ENCODE measurements at regions not wholly inside any gene's neighbourhood (a gene's known extent, or its start where the extent isn't known, plus 50 kb on each side); places are given as distances from the start of the nearest gene placed in this dataset.

- no peak for ATAC-seq (ENCODE audit: insufficient read depth, low read depth)
- Histone ChIP-seq H3K9me3 (ENCODE audit: insufficient read depth, low read length, severe bottlenecking) (no peaks in the 10 kb centered on the region), H3K9ac (ENCODE audit: low read depth, low read length) (no peak overlapping the region), H3K27me3 (ENCODE audit: insufficient read depth, low read length, poor library complexity) (no peaks in the 10 kb centered on the region), H3K4me3 (ENCODE audit: low read depth in 1 of 2, low read length in 2 of 2) (no peak overlapping the region), H2AFZ (ENCODE audit: low read depth, low read length) (no peak overlapping the region), H3K79me2 (ENCODE audit: insufficient read depth, low read length) (no peaks in the 10 kb centered on the region), H3K4me2 (ENCODE audit: insufficient read depth, low read length) (no peak overlapping the region), H3K27ac (ENCODE audit: low read length) (no peak overlapping the region), H3K4me1 (ENCODE audit: insufficient read depth, low read length) (peaks cover 16% of the 10 kb centered on the region), H3K36me3 (ENCODE audit: insufficient read depth, low read length) (no peaks in the 10 kb centered on the region), H4K20me1 (ENCODE audit: insufficient read depth, low read length) (no peaks in the 10 kb centered on the region)
- TF ChIP-seq CTCF (IDR thresholded peaks at IDR 0.05; ENCODE audit: borderline replicate concordance, extremely low read depth, low read length, poor library complexity, severe bottlenecking): no peak
- no peak for TF ChIP-seq EZH2 (IDR thresholded peaks at IDR 0.05; ENCODE audit: borderline replicate concordance, low read depth, low read length, severe bottlenecking)
- DNase-seq: no peak
These were observed 313.3 kb upstream of the KCNH8 start for GRCh38 chr3:18835021-18835420.

- Histone ChIP-seq H3K9me3 (ENCODE audit: insufficient read depth, low read length, severe bottlenecking) (no peaks in the 10 kb centered on the region), H3K4me3 (ENCODE audit: low read depth in 1 of 2, low read length in 2 of 2) (no peak overlapping the region), H3K27me3 (ENCODE audit: insufficient read depth, low read length, poor library complexity) (no peaks in the 10 kb centered on the region), H3K4me2 (ENCODE audit: insufficient read depth, low read length) (0 out of 2 replicates have a peak overlapping the region, but pooled peaks have one; percentile 4), H4K20me1 (ENCODE audit: insufficient read depth, low read length) (no peaks in the 10 kb centered on the region), H3K4me1 (ENCODE audit: insufficient read depth, low read length) (peaks cover 19% of the 10 kb centered on the region), H3K27ac (ENCODE audit: low read length) (no peak overlapping the region), H3K79me2 (ENCODE audit: insufficient read depth, low read length) (no peaks in the 10 kb centered on the region), H2AFZ (ENCODE audit: low read depth, low read length) (no peak overlapping the region), H3K36me3 (ENCODE audit: insufficient read depth, low read length) (no peaks in the 10 kb centered on the region), H3K9ac (ENCODE audit: low read depth, low read length) (no peak overlapping the region)
- ATAC-seq (ENCODE audit: insufficient read depth, low read depth) (peak; percentile 92), DNase-seq (peak; percentile 55)
- TF ChIP-seq CTCF (IDR thresholded peaks at IDR 0.05; ENCODE audit: borderline replicate concordance, extremely low read depth, low read length, poor library complexity, severe bottlenecking): no peak
These were observed 318.2 kb upstream of the KCNH8 start for GRCh38 chr3:18830087-18830486.

- peaks cover 19% of the 10 kb centered on the region for H3K4me1 ChIP-seq (ENCODE audit: insufficient read depth, low read length)
These were observed 319.7 kb upstream of the KCNH8 start for GRCh38 chr3:18828637-18829036.

More at GRCh38 chr3:18828637-18829036, 319.7 kb upstream of the KCNH8 start:
- H3K9ac ChIP-seq (ENCODE audit: low read depth, low read length): no peak overlapping the region
- no peaks in the 10 kb centered on the region for H4K20me1 ChIP-seq (ENCODE audit: insufficient read depth, low read length)
- no peak overlapping the region for H3K4me3 ChIP-seq (ENCODE audit: low read depth in 1 of 2, low read length in 2 of 2)
- no peak for DNase-seq
- H2AFZ ChIP-seq (ENCODE audit: low read depth, low read length): no peak overlapping the region
- no peak for ATAC-seq (ENCODE audit: insufficient read depth, low read depth)
- H3K36me3 ChIP-seq (ENCODE audit: insufficient read depth, low read length): no peaks in the 10 kb centered on the region
- no peak for TF ChIP-seq CTCF (IDR thresholded peaks at IDR 0.05; ENCODE audit: borderline replicate concordance, extremely low read depth, low read length, poor library complexity, severe bottlenecking)
- H3K79me2 ChIP-seq (ENCODE audit: insufficient read depth, low read length): no peaks in the 10 kb centered on the region
- no peaks in the 10 kb centered on the region for H3K27me3 ChIP-seq (ENCODE audit: insufficient read depth, low read length, poor library complexity)
- H3K9me3 ChIP-seq (ENCODE audit: insufficient read depth, low read length, severe bottlenecking): no peaks in the 10 kb centered on the region
- no peak overlapping the region for H3K4me2 ChIP-seq (ENCODE audit: insufficient read depth, low read length)
- H3K27ac ChIP-seq (ENCODE audit: low read length): no peak overlapping the region

All from DND-41 (cell line).